ENCODE measurements at regions not wholly inside any gene's neighbourhood (a gene's known extent, or its start where the extent isn't known, plus 50 kb on each side); places are given as distances from the start of the nearest gene placed in this dataset.

DNA sequence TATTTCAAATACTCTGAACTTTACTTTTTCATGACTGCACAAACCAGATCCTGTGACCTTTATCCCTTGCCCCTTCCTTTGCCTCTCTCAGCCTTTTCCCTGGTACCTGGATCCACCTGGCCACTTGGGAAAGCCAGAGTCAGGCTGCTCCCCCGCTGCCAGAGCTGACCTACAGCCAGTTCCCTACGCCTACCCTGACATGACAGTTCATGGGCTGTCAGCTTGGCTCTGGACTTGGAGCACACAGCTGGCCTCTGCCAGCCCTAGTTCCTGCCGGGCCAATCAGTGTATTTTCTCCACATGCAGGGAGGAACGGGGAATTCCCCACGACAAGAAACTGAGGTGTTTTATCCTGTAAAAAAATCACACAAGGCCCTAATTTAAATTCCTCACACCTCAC, 382.6 kb downstream of the INSC start:
- TF ChIP-seq, protein P1, sequence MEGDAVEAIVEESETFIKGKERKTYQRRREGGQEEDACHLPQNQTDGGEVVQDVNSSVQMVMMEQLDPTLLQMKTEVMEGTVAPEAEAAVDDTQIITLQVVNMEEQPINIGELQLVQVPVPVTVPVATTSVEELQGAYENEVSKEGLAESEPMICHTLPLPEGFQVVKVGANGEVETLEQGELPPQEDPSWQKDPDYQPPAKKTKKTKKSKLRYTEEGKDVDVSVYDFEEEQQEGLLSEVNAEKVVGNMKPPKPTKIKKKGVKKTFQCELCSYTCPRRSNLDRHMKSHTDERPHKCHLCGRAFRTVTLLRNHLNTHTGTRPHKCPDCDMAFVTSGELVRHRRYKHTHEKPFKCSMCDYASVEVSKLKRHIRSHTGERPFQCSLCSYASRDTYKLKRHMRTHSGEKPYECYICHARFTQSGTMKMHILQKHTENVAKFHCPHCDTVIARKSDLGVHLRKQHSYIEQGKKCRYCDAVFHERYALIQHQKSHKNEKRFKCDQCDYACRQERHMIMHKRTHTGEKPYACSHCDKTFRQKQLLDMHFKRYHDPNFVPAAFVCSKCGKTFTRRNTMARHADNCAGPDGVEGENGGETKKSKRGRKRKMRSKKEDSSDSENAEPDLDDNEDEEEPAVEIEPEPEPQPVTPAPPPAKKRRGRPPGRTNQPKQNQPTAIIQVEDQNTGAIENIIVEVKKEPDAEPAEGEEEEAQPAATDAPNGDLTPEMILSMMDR (IDR thresholded peaks at IDR 0.05) = no peak
- TF ChIP-seq POLR2A (IDR thresholded peaks at IDR 0.05) = no peak
